ENCODE measurements at regions not wholly inside any gene's neighbourhood (a gene's known extent, or its start where the extent isn't known, plus 50 kb on each side); places are given as distances from the start of the nearest gene placed in this dataset.
"Not testable (repeated sequence)": the region's sequence is repeated elsewhere in the genome, so short reads cannot be mapped to it uniquely, and the experiment has no call there.

- TF ChIP-seq KLF1 (tag by site-specific recombination; IDR thresholded peaks at IDR 0.05) (no peak), ZNF785 (tag by site-specific recombination; IDR thresholded peaks at IDR 0.05) (no peak), ZNF792 (tag by site-specific recombination; IDR thresholded peaks at IDR 0.05) (no peak), IKZF3 (tag by site-specific recombination; IDR thresholded peaks at IDR 0.05) (no peak), GLI4 (tag by site-specific recombination; IDR thresholded peaks at IDR 0.05) (no peak), ZNF623 (tag by site-specific recombination; IDR thresholded peaks at IDR 0.05) (no peak)
Measured at GRCh38 chr13:103466761-103467160, 400.5 kb upstream of the SLC10A2 start (continued).

DNA sequence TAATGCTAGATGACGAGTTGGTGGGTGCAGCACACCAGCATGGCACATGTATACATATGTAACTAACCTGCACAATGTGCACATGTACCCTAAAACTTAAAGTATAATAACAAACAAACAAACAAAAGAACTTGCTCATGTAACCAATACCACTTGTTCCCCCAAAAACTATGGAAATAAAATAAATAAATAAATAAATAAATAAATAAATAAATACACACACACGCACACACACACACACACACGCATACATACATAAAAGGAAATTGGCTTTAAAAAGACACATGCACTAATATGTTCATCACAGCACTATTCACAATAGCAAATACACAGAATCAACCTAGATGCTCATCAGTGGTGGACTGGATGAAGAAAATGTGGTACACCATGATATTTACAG lies 394.0 kb upstream of the SLC10A2 start:
- H3K9me3 ChIP-seq (ENCODE audit: control insufficient read depth, insufficient read depth, low read depth, low read length); H3K36me3 ChIP-seq (ENCODE audit: control insufficient read depth in 2 of 2, insufficient read depth in 1 of 2, low read length in 2 of 2); H3K4me1 ChIP-seq (ENCODE audit: control insufficient read depth, insufficient read depth, low read length); H3K4me3 ChIP-seq (ENCODE audit: low read depth, low read length); POLR2A ChIA-PET; CTCF ChIA-PET; H3K27ac ChIP-seq (ENCODE audit: extremely low read depth, low read depth, low read length): not testable (repeated sequence)
- peak; percentile 55 for TF ChIP-seq ZNF555 (tag by site-specific recombination; conservative IDR thresholded peaks at IDR 0.05)
- TF ChIP-seq ZNF654 (tag by site-specific recombination; IDR thresholded peaks at IDR 0.05; ENCODE audit: low read depth) = 0 out of 2 replicates have a peak, but pooled peaks have one; percentile 11
- peak; percentile 68 for TF ChIP-seq ZNF426 (tag by site-specific recombination; IDR thresholded peaks at IDR 0.05)
- TF ChIP-seq ZBTB11 (tag by site-specific recombination; conservative IDR thresholded peaks at IDR 0.05; ENCODE audit: low read depth) = peak; percentile 57
- TF ChIP-seq ZNF560 (tag by site-specific recombination; IDR thresholded peaks at IDR 0.05; ENCODE audit: borderline replicate concordance) = 0 out of 2 replicates have a peak, but pooled peaks have one; percentile 27
- peak; percentile 65; the same call in 1 of the 2 replicates for TF ChIP-seq ZNF433 (tag by site-specific recombination; IDR thresholded peaks at IDR 0.05; ENCODE audit: low read depth)
- TF ChIP-seq ZNF140 (tag by site-specific recombination; IDR thresholded peaks at IDR 0.05) = peak; percentile 74
- TF ChIP-seq ZNF202 (tag by site-specific recombination; IDR thresholded peaks at IDR 0.05; ENCODE audit: borderline replicate concordance) = peak; percentile 82; the same call in 1 of the 2 replicates
- peak; percentile 47; the same call in 1 of the 2 replicates for TF ChIP-seq ZBTB8A (tag by site-specific recombination; IDR thresholded peaks at IDR 0.05)
- 0 out of 2 replicates have a peak, but pooled peaks have one; percentile 42 for TF ChIP-seq ZNF791 (tag by site-specific recombination; IDR thresholded peaks at IDR 0.05)
- TF ChIP-seq ZNF266 (tag by site-specific recombination; IDR thresholded peaks at IDR 0.05; ENCODE audit: low read depth) = peak; percentile 68; the same call in 1 of the 2 replicates
- TF ChIP-seq ZNF394 (tag by site-specific recombination; IDR thresholded peaks at IDR 0.05; ENCODE audit: borderline replicate concordance) = peak; percentile 82; the same call in 1 of the 2 replicates
- peak; percentile 74 for TF ChIP-seq ZNF518A (tag by site-specific recombination; conservative IDR thresholded peaks at IDR 0.05; ENCODE audit: low read depth)
- TF ChIP-seq REST (tag by site-specific recombination; IDR thresholded peaks at IDR 0.05) = peak; percentile 47; the same call in 1 of the 2 replicates

DNA sequence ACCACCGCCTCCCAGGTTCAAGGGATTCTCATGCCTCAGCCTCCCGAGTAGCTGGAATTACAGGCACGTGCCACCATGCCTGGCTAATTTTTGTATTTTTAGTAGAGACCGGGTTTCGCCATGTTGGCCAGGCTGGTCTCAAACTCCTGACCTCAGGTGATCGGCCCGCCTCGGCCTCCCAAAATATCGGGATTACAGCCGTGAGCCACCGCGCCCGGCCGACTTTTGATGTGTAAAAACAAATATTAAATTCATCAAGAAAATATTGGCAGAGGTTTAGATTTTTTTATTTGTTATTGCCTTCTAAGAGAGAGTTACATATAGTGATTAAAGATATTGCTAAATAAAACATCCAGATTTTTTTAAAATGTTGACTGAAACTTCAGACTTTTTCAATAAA lies 390.8 kb upstream of the SLC10A2 start:
- H3K4me3 ChIP-seq (ENCODE audit: low read depth, low read length); H3K9me3 ChIP-seq (ENCODE audit: control insufficient read depth, insufficient read depth, low read depth, low read length); H3K36me3 ChIP-seq (ENCODE audit: control insufficient read depth in 2 of 2, insufficient read depth in 1 of 2, low read length in 2 of 2); CTCF ChIA-PET; H3K27ac ChIP-seq (ENCODE audit: extremely low read depth, low read depth, low read length); POLR2A ChIA-PET; H3K4me1 ChIP-seq (ENCODE audit: control insufficient read depth, insufficient read depth, low read length): not testable (repeated sequence)
